ENCODE measurements at regions not wholly inside any gene's neighbourhood (a gene's known extent, or its start where the extent isn't known, plus 50 kb on each side); places are given as distances from the start of the nearest gene placed in this dataset.

DNA sequence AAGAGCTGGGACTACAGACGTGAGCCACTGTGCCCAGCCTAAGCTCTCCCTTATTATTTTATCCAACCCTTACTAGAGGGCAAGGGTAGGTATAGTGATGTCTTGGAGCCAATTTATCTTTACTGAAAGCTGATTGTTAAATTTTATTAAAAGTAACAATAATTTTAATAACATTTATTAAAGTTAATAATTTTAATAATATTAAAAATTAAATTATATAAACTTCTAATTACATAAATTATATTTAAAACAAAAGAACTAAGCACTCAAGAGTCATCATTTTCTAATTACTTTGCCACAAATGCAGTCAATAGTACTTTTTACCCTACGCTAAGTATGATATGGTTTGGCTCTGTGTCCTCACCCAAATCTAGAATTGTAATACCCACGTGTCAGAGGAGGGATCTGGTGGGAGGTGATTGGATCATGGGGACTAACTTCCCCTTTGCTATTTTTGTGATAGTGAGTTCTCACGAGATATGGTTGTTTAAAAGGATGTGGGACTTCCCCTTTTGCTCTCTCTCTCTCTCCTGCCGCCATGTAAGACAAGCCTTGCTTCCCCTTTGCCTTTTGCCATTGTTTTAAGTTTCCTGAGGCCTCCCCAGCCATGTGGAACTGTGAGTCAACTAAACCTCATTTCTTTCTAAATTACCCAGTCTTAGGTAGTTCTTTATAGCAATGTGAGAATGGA lies 58.4 kb upstream of the ETV1 start:
- TF ChIP-seq, protein P1, sequence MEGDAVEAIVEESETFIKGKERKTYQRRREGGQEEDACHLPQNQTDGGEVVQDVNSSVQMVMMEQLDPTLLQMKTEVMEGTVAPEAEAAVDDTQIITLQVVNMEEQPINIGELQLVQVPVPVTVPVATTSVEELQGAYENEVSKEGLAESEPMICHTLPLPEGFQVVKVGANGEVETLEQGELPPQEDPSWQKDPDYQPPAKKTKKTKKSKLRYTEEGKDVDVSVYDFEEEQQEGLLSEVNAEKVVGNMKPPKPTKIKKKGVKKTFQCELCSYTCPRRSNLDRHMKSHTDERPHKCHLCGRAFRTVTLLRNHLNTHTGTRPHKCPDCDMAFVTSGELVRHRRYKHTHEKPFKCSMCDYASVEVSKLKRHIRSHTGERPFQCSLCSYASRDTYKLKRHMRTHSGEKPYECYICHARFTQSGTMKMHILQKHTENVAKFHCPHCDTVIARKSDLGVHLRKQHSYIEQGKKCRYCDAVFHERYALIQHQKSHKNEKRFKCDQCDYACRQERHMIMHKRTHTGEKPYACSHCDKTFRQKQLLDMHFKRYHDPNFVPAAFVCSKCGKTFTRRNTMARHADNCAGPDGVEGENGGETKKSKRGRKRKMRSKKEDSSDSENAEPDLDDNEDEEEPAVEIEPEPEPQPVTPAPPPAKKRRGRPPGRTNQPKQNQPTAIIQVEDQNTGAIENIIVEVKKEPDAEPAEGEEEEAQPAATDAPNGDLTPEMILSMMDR (IDR thresholded peaks at IDR 0.05) = no peak
- no peak for TF ChIP-seq POLR2A (IDR thresholded peaks at IDR 0.05)
